Astrocyte (in vitro differentiated cells and primary cell): ENCODE measurements at regions not wholly inside any gene's neighbourhood (a gene's known extent, or its start where the extent isn't known, plus 50 kb on each side); places are given as distances from the start of the nearest gene placed in this dataset.

Experiments
- CTCF ChIP-seq: IDR thresholded peaks from 2 replicates; pipeline ENCODE4 v1.5.1; 2011; ENCODE audit warnings: low read depth, mild to moderate bottlenecking, inconsistent platforms, low read length, moderate library complexity; ENCODE audit not compliant: insufficient read depth
- EZH2 ChIP-seq: IDR thresholded peaks from 2 replicates; pipeline ENCODE4 v1.6.1; 2012; ENCODE audit warnings: mild to moderate bottlenecking, low read length, inconsistent platforms; ENCODE audit not compliant: insufficient read depth

GRCh38 chr5:39631958-39632357 lies 207.2 kb upstream of the DAB2 start:
- TF ChIP-seq CTCF (no peak), EZH2 (no peak)
